Prostate gland (tissue), 2 donors: ENCODE measurements at regions not wholly inside any gene's neighbourhood (a gene's known extent, or its start where the extent isn't known, plus 50 kb on each side); places are given as distances from the start of the nearest gene placed in this dataset.

Experiments used
- POLR2A ChIP-seq: fragments of 450-650 bp; IDR thresholded peaks from one replicate; pipeline ENCODE4 v1.6.1; 2016; ENCODE audit warnings: antibody characterized with exemption, mild to moderate bottlenecking
- TF ChIP-seq, protein P1 (sequence below), 4 experiments: fragments of 200-600 bp in 2 of 4; fragments of 450-650 bp in 2 of 4; sonication (generic) in 2 of 4; IDR thresholded peaks; 1 replicate in 3 of 4; 2 replicates in 1 of 4; pipeline ENCODE4 v1.5.1; 2016 to 2019; ENCODE audit warnings: antibody characterized with exemption in 4 of 4, mild to moderate bottlenecking in 2 of 4, moderate library complexity in 2 of 4

DNA sequence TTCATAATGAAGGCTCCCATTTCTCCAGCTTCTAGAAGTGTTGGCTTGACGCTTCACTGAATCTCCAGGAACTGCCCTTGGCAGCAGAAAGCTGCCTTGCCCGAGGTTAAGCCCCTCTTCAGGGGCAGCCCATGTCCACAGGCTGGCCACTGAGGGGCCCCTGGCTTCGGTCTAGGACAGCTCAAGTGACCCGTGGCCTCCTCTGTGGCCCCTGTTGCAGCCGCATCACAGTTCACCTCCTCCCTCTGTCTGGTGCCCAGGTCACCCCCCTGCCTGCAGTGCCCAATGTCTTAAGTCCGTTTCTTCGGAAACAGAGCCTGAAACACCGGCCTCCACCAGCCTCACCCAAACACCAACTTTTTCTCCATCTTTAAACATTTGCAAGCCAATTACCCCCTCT lies 279.2 kb upstream of the MKI67 start:
- TF ChIP-seq, protein P1, sequence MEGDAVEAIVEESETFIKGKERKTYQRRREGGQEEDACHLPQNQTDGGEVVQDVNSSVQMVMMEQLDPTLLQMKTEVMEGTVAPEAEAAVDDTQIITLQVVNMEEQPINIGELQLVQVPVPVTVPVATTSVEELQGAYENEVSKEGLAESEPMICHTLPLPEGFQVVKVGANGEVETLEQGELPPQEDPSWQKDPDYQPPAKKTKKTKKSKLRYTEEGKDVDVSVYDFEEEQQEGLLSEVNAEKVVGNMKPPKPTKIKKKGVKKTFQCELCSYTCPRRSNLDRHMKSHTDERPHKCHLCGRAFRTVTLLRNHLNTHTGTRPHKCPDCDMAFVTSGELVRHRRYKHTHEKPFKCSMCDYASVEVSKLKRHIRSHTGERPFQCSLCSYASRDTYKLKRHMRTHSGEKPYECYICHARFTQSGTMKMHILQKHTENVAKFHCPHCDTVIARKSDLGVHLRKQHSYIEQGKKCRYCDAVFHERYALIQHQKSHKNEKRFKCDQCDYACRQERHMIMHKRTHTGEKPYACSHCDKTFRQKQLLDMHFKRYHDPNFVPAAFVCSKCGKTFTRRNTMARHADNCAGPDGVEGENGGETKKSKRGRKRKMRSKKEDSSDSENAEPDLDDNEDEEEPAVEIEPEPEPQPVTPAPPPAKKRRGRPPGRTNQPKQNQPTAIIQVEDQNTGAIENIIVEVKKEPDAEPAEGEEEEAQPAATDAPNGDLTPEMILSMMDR (IDR thresholded peaks at IDR 0.05): no peak
- no peak for TF ChIP-seq POLR2A
